ENCODE measurements at regions not wholly inside any gene's neighbourhood (a gene's known extent, or its start where the extent isn't known, plus 50 kb on each side); places are given as distances from the start of the nearest gene placed in this dataset.
A peak's percentile ranks its signal among the peaks of the same experiment; 100 is the strongest.

DNA sequence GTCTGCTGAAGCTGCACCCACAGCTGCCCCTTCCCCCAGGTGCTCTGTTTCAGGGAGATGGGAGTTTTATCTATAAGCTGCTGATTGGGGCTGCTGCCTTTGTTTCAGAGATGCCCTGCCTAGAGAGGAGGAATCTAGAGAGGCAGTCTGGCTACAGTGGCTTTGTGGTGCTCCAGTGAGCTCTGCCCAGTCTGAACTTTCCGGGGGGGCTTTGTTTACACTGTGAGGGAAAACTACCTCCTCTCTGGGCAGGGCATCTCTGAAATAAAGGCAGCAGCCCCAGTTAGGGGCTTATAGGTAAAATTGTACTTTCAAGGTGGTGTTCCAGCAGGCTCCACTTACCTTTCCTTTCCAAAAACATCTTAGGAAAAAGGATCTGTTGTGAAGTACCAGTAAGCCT lies 242.2 kb downstream of the SPRY1 start:
- no peak for TF ChIP-seq CTCF (IDR thresholded peaks at IDR 0.05; ENCODE audit: low read depth, low read length)
- DNase-seq (ENCODE audit: low read depth in 2 of 2) = no peak
- H3K4me3 ChIP-seq (replicated peaks in 1 of 2; ENCODE audit: low read depth in 2 of 2, low read length in 2 of 2) = no peak overlapping the region

GRCh38 chr4:123640271-123640670 lies 243.7 kb downstream of the SPRY1 start:
- H3K4me3 ChIP-seq (replicated peaks in 1 of 2; ENCODE audit: low read depth in 2 of 2, low read length in 2 of 2) = no peak overlapping the region
- DNase-seq (ENCODE audit: low read depth in 2 of 2) = peak; percentile 33 to 80
- no peak for TF ChIP-seq CTCF (IDR thresholded peaks at IDR 0.05; ENCODE audit: low read depth, low read length)

DNA sequence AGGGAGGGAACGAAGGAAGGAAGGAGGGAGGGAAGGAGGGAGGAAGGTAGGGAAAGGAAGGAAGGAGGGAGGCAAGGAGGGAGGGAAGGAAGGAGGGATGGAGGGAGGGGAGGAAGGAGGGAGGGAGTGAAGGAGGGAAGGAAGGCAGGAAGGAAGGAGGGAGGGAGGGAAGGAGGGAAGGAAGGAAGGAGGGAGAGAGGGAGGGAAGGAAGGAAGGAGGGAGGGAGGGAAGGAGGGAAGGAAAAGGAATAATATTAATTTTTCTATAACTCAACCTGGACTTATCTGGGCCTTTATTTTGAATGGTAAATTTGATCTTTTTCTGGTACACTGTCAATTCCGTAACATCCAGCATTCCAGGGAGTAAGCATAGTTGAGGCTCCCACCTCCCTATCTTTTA lies 244.2 kb downstream of the SPRY1 start:
- H3K4me3 ChIP-seq (replicated peaks in 1 of 2; ENCODE audit: low read depth in 2 of 2, low read length in 2 of 2) = no peak overlapping the region

DNA sequence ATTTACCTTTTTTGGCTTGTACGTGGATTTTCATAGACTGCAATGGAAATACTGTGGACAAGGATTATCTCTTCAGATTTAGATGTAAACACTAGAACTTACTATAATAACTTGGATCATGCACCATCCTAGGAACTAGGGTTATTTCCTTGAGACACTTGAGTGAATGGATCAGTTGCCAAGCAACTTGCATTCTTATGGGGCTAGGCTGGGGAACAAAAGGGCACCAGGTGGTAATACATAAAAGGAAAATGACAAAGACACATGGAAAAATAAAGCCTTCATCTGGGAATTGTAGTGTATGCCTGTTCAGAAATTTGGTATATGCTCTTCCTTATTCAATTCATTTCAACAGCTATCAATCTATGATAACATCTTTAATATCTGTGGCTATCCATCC lies 247.1 kb downstream of the SPRY1 start:
- no peak for TF ChIP-seq CTCF (IDR thresholded peaks at IDR 0.05; ENCODE audit: low read depth, low read length)

More for the DNA sequence above, 244.2 kb downstream of the SPRY1 start:
- no peak for DNase-seq (ENCODE audit: low read depth in 2 of 2)
- TF ChIP-seq CTCF (IDR thresholded peaks at IDR 0.05; ENCODE audit: low read depth, low read length) = no peak

GRCh38 chr4:123649250-123649644 lies 252.7 kb downstream of the SPRY1 start:
- no peak overlapping the region for H3K4me3 ChIP-seq (replicated peaks in 1 of 2; ENCODE audit: low read depth in 2 of 2, low read length in 2 of 2)
- DNase-seq (ENCODE audit: low read depth in 2 of 2) = no peak
- no peak for TF ChIP-seq CTCF (IDR thresholded peaks at IDR 0.05; ENCODE audit: low read depth, low read length)

More for the DNA sequence above, 247.1 kb downstream of the SPRY1 start:
- no peak for DNase-seq (ENCODE audit: low read depth in 2 of 2)
- no peak overlapping the region for H3K4me3 ChIP-seq (replicated peaks in 1 of 2; ENCODE audit: low read depth in 2 of 2, low read length in 2 of 2)

- peak overlapping the region in 1 of 2 donors; percentile 3 for H3K4me3 ChIP-seq (replicated peaks in 1 of 2; ENCODE audit: low read depth in 2 of 2, low read length in 2 of 2)
- peak; percentile 91 for DNase-seq (ENCODE audit: low read depth in 2 of 2)
- TF ChIP-seq CTCF (IDR thresholded peaks at IDR 0.05; ENCODE audit: low read depth, low read length) = no peak
Observed at GRCh38 chr4:123649645-123650391, 253.2 kb downstream of the SPRY1 start.

DNA sequence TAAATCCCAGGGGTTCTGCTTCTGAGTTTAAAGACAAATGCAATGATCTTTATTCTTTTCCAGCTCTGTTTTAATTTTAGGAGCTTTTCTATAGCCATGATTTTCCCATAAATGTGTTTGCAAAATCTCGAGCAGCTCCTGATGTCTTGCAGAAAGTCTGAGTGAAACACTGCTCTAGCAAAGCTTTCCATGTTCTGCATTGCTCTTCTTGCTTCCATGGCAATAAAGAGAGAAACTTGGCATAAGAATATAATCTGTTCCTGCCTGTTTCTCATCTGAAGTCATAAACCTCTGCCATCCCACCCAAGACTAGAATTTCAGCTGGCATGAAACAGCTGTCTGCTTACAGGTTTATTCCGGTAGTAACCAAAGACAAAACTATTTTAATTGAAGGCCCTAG lies 254.5 kb downstream of the SPRY1 start:
- H3K4me3 ChIP-seq (replicated peaks in 1 of 2; ENCODE audit: low read depth in 2 of 2, low read length in 2 of 2) = no peak overlapping the region
- TF ChIP-seq CTCF (IDR thresholded peaks at IDR 0.05; ENCODE audit: low read depth, low read length) = no peak
- DNase-seq (ENCODE audit: low read depth in 2 of 2) = peak in 1 of 2 donors; percentile 74
